ENCODE measurements at regions not wholly inside any gene's neighbourhood (a gene's known extent, or its start where the extent isn't known, plus 50 kb on each side); places are given as distances from the start of the nearest gene placed in this dataset.
"Not testable (repeated sequence)": the region's sequence is repeated elsewhere in the genome, so short reads cannot be mapped to it uniquely, and the experiment has no call there.

GRCh38 chr5:99060306-99061261, 131.8 kb upstream of the CHD1 start:
- no peak overlapping the region for H3K4me3 ChIP-seq (replicated peaks in 1 of 2; ENCODE audit: low read depth in 2 of 2, low read length in 2 of 2)
- peak; percentile 76 to 84 for DNase-seq (ENCODE audit: low read depth in 2 of 2)
- peak; percentile 79 for TF ChIP-seq CTCF (IDR thresholded peaks at IDR 0.05; ENCODE audit: low read depth, low read length)

DNA sequence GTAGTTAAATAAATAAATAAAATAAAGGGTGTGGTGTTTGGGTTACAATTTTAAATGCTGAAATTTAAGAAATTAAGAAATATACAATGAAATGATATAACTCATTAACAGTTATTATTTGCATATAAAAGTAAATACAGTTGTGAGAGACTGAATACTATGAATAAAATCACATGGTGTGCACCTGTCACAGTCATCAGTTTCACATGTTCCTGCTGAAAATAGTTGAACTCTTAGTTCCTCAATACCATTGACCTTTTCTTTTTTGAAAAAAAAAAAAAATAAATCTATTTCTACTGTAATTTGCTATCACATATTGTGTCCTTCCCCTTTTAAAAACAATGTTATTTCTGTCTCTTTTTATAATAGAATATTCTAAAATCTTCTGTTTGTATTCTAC, 130.9 kb upstream of the CHD1 start:
- no peak overlapping the region for H3K4me3 ChIP-seq (replicated peaks in 1 of 2; ENCODE audit: low read depth in 2 of 2, low read length in 2 of 2)
- DNase-seq (ENCODE audit: low read depth in 2 of 2), result no peak
- no peak for TF ChIP-seq CTCF (IDR thresholded peaks at IDR 0.05; ENCODE audit: low read depth, low read length)

GRCh38 chr5:99058466-99058865, 129.7 kb upstream of the CHD1 start:
- no peak overlapping the region for H3K4me3 ChIP-seq (replicated peaks in 1 of 2; ENCODE audit: low read depth in 2 of 2, low read length in 2 of 2)
- TF ChIP-seq CTCF (IDR thresholded peaks at IDR 0.05; ENCODE audit: low read depth, low read length), result no peak
- peak in 1 of 2 donors; percentile 9 for DNase-seq (ENCODE audit: low read depth in 2 of 2)

GRCh38 chr5:99054972-99055371, 126.2 kb upstream of the CHD1 start:
- TF ChIP-seq CTCF (IDR thresholded peaks at IDR 0.05; ENCODE audit: low read depth, low read length), result no peak
- no peak overlapping the region for H3K4me3 ChIP-seq (replicated peaks in 1 of 2; ENCODE audit: low read depth in 2 of 2, low read length in 2 of 2)
- no peak for DNase-seq (ENCODE audit: low read depth in 2 of 2)

DNA sequence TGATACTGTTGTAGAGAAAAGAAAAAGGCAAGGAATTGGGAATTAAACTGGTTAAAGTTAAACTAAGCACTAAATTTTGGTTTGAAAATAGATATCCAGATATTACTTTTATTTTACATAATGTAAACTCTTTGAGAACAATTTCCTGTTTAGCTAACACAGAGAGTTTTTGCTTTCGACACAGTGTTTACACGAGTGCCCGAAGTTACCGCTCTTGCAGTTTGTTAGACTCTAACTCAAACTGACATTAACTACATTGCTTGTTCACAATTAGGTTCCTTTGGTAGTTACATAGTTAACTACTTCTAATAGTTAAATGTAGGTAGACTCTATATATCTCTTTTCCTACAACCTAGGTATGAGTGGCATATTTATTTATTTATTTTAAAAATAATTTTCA, 117.1 kb upstream of the CHD1 start:
- DNase-seq (ENCODE audit: low read depth in 2 of 2), result no peak
- TF ChIP-seq CTCF (IDR thresholded peaks at IDR 0.05; ENCODE audit: low read depth, low read length), result no peak
- no peak overlapping the region for H3K4me3 ChIP-seq (replicated peaks in 1 of 2; ENCODE audit: low read depth in 2 of 2, low read length in 2 of 2)

- not testable (repeated sequence) for H3K4me3 ChIP-seq (replicated peaks in 1 of 2; ENCODE audit: low read depth in 2 of 2, low read length in 2 of 2); DNase-seq (ENCODE audit: low read depth in 2 of 2)
Observed at GRCh38 chr5:99043257-99043656, 114.5 kb upstream of the CHD1 start.

DNA sequence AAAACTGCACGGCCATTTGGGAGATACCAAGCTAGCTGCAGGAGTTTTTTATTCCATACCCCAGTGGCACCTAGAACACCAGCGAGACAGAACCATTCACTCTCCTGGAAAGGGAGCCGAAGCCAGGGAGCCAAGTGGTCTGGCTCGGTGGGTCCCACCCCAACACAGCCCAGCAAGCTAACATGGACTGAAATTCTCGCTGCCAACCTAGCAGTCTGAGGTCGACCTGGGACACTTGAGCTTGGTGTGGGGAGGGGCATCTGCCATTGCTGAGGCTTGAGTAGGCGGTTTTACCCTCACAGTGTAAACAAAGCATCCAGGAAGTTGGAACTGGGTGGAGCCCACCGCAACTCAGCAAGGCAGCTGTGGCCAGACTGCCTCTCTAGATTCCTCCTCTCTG, 108.9 kb upstream of the CHD1 start:
- no peak for DNase-seq (ENCODE audit: low read depth in 2 of 2)
- TF ChIP-seq CTCF (IDR thresholded peaks at IDR 0.05; ENCODE audit: low read depth, low read length), result no peak
- no peak overlapping the region for H3K4me3 ChIP-seq (replicated peaks in 1 of 2; ENCODE audit: low read depth in 2 of 2, low read length in 2 of 2)

All from cardiac fibroblast (primary cell).